ENCODE measurements at regions not wholly inside any gene's neighbourhood (a gene's known extent, or its start where the extent isn't known, plus 50 kb on each side); places are given as distances from the start of the nearest gene placed in this dataset.

- TF ChIP-seq JUND (CRISPR knock-in tag; IDR thresholded peaks at IDR 0.05) (no peak), ZFP1 (CRISPR knock-in tag; IDR thresholded peaks at IDR 0.05) (0 out of 2 replicates have a peak, but pooled peaks have one; percentile 13), WIZ (CRISPR knock-in tag; IDR thresholded peaks at IDR 0.05) (no peak), ZNF543 (CRISPR knock-in tag; IDR thresholded peaks at IDR 0.05) (no peak), MTF2 (CRISPR knock-in tag; IDR thresholded peaks at IDR 0.05; ENCODE audit: borderline replicate concordance) (no peak), ZNF275 (CRISPR knock-in tag; IDR thresholded peaks at IDR 0.05; ENCODE audit: borderline replicate concordance) (no peak), KDM5B (CRISPR knock-in tag; IDR thresholded peaks at IDR 0.05; ENCODE audit: borderline replicate concordance) (peak; percentile 41; the same call in 1 of the 2 replicates), ZNF468 (CRISPR knock-in tag; IDR thresholded peaks at IDR 0.05) (no peak), RBAK (CRISPR knock-in tag; IDR thresholded peaks at IDR 0.05) (no peak), HDAC2 (CRISPR knock-in tag; IDR thresholded peaks at IDR 0.05) (no peak), ZNF574 (CRISPR knock-in tag; IDR thresholded peaks at IDR 0.05) (no peak)
- TF ChIP-seq, protein P1, sequence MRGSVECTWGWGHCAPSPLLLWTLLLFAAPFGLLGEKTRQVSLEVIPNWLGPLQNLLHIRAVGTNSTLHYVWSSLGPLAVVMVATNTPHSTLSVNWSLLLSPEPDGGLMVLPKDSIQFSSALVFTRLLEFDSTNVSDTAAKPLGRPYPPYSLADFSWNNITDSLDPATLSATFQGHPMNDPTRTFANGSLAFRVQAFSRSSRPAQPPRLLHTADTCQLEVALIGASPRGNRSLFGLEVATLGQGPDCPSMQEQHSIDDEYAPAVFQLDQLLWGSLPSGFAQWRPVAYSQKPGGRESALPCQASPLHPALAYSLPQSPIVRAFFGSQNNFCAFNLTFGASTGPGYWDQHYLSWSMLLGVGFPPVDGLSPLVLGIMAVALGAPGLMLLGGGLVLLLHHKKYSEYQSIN (CRISPR knock-in tag; IDR thresholded peaks at IDR 0.05; ENCODE audit: borderline replicate concordance), result no peak
- TF ChIP-seq, protein P2, sequence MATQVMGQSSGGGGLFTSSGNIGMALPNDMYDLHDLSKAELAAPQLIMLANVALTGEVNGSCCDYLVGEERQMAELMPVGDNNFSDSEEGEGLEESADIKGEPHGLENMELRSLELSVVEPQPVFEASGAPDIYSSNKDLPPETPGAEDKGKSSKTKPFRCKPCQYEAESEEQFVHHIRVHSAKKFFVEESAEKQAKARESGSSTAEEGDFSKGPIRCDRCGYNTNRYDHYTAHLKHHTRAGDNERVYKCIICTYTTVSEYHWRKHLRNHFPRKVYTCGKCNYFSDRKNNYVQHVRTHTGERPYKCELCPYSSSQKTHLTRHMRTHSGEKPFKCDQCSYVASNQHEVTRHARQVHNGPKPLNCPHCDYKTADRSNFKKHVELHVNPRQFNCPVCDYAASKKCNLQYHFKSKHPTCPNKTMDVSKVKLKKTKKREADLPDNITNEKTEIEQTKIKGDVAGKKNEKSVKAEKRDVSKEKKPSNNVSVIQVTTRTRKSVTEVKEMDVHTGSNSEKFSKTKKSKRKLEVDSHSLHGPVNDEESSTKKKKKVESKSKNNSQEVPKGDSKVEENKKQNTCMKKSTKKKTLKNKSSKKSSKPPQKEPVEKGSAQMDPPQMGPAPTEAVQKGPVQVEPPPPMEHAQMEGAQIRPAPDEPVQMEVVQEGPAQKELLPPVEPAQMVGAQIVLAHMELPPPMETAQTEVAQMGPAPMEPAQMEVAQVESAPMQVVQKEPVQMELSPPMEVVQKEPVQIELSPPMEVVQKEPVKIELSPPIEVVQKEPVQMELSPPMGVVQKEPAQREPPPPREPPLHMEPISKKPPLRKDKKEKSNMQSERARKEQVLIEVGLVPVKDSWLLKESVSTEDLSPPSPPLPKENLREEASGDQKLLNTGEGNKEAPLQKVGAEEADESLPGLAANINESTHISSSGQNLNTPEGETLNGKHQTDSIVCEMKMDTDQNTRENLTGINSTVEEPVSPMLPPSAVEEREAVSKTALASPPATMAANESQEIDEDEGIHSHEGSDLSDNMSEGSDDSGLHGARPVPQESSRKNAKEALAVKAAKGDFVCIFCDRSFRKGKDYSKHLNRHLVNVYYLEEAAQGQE (IDR thresholded peaks at IDR 0.05; ENCODE audit: borderline replicate concordance in 1 of 2, low read depth in 1 of 2, low read length in 2 of 2), result no peak
- TF ChIP-seq, protein P3, sequence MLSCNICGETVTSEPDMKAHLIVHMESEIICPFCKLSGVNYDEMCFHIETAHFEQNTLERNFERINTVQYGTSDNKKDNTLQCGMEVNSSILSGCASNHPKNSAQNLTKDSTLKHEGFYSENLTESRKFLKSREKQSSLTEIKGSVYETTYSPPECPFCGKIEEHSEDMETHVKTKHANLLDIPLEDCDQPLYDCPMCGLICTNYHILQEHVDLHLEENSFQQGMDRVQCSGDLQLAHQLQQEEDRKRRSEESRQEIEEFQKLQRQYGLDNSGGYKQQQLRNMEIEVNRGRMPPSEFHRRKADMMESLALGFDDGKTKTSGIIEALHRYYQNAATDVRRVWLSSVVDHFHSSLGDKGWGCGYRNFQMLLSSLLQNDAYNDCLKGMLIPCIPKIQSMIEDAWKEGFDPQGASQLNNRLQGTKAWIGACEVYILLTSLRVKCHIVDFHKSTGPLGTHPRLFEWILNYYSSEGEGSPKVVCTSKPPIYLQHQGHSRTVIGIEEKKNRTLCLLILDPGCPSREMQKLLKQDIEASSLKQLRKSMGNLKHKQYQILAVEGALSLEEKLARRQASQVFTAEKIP (CRISPR knock-in tag; IDR thresholded peaks at IDR 0.05; ENCODE audit: borderline replicate concordance), result no peak
- TF ChIP-seq, protein P4, sequence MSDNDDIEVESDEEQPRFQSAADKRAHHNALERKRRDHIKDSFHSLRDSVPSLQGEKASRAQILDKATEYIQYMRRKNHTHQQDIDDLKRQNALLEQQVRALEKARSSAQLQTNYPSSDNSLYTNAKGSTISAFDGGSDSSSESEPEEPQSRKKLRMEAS (IDR thresholded peaks at IDR 0.05), result no peak
- TF ChIP-seq, protein P5, sequence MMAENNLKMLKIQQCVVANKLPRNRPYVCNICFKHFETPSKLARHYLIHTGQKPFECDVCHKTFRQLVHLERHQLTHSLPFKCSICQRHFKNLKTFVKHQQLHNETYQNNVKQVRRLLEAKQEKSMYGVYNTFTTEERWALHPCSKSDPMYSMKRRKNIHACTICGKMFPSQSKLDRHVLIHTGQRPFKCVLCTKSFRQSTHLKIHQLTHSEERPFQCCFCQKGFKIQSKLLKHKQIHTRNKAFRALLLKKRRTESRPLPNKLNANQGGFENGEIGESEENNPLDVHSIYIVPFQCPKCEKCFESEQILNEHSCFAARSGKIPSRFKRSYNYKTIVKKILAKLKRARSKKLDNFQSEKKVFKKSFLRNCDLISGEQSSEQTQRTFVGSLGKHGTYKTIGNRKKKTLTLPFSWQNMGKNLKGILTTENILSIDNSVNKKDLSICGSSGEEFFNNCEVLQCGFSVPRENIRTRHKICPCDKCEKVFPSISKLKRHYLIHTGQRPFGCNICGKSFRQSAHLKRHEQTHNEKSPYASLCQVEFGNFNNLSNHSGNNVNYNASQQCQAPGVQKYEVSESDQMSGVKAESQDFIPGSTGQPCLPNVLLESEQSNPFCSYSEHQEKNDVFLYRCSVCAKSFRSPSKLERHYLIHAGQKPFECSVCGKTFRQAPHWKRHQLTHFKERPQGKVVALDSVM (CRISPR knock-in tag; IDR thresholded peaks at IDR 0.05), result no peak
Measured at GRCh38 chr6:44042989-44043478, 84.2 kb downstream of the MRPL14 start (continued).
